ENCODE measurements at regions not wholly inside any gene's neighbourhood (a gene's known extent, or its start where the extent isn't known, plus 50 kb on each side); places are given as distances from the start of the nearest gene placed in this dataset.

DNA sequence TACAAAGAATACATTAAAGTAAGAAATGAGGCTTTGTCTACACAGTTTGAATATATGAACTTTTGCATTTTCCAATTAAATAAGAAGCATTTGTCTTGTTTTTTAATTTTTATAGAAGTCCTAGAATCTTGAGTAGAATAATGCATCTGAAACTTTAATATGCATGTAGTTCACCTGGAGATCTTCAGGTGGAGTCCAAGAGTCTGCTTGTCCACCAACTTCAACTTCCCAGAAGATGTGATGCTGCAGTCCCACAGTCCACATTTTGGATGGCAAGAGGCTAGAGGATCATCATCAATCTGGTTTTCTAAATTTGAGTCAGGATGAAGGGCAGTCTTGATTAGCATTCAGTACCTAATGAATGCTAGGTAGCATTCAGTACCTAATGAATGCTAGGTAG lies 357.6 kb upstream of the SOX2 start:
- Histone ChIP-seq H3K9me3 (ENCODE audit: control insufficient read depth in 2 of 2, insufficient read depth in 1 of 2, low read depth in 1 of 2, low read length in 1 of 2) (no peaks in the 10 kb centered on the region), H3K27me3 (ENCODE audit: control insufficient read depth in 3 of 3, insufficient read depth in 3 of 3, low read length in 3 of 3) (no peaks in the 10 kb centered on the region), H3K4me3 (ENCODE audit: low read depth in 1 of 3, low read length in 3 of 3) (no peak overlapping the region), H3K4me1 (ENCODE audit: control insufficient read depth in 3 of 3, insufficient read depth in 2 of 3, low read depth in 1 of 3, low read length in 2 of 3) (no peaks in the 10 kb centered on the region), H3K27ac (ENCODE audit: low read depth in 1 of 3, low read length in 2 of 3) (no peak overlapping the region), H3K36me3 (ENCODE audit: control insufficient read depth in 3 of 3, insufficient read depth in 2 of 3, low read depth in 1 of 3, low read length in 3 of 3) (no peaks in the 10 kb centered on the region)
- no peak for FAIRE-seq
- no peak for DNase-seq

- no peak overlapping the region for H3K4me3 ChIP-seq (ENCODE audit: low read depth in 1 of 3, low read length in 3 of 3)
- FAIRE-seq: no peak
- no peaks in the 10 kb centered on the region for H3K4me1 ChIP-seq (ENCODE audit: control insufficient read depth in 3 of 3, insufficient read depth in 2 of 3, low read depth in 1 of 3, low read length in 2 of 3)
- no peak for DNase-seq
- WGBS, 3 donors: 83 to 86% (median 85%) methylated on average over 5 of the region's 5 CpGs
- H3K9me3 ChIP-seq (ENCODE audit: control insufficient read depth in 2 of 2, insufficient read depth in 1 of 2, low read depth in 1 of 2, low read length in 1 of 2): no peaks in the 10 kb centered on the region
- H3K27ac ChIP-seq (ENCODE audit: low read depth in 1 of 3, low read length in 2 of 3): no peak overlapping the region
- H3K36me3 ChIP-seq (ENCODE audit: control insufficient read depth in 3 of 3, insufficient read depth in 2 of 3, low read depth in 1 of 3, low read length in 3 of 3): no peaks in the 10 kb centered on the region
- no peaks in the 10 kb centered on the region for H3K27me3 ChIP-seq (ENCODE audit: control insufficient read depth in 3 of 3, insufficient read depth in 3 of 3, low read length in 3 of 3)
Observed at GRCh38 chr3:181344331-181344730, 354.8 kb upstream of the DNAJC19 start.

DNA sequence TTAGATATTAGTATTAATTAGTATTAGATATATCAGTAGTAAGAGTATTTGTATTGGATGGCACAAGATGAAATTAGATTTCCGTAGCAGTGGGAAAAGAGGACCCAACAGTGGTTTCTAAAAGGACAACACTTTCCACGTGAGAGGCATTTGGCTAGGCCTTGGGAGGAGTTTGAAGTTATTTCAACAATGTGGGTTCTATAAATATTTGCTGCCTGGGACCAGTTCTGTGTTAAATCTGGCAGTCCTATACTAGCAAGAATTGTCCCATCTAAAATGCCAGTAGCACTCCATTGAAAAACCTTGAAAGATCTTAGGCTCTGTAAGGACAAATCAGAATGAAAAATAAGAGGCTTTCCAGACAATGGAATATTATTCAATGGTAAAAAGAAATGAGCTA lies 347.1 kb upstream of the DNAJC19 start:
- no peaks in the 10 kb centered on the region for H3K4me1 ChIP-seq (ENCODE audit: control insufficient read depth in 3 of 3, insufficient read depth in 2 of 3, low read depth in 1 of 3, low read length in 2 of 3)
- FAIRE-seq (no peak), DNase-seq (no peak)
- no peaks in the 10 kb centered on the region for H3K27me3 ChIP-seq (ENCODE audit: control insufficient read depth in 3 of 3, insufficient read depth in 3 of 3, low read length in 3 of 3)
- H3K36me3 ChIP-seq (ENCODE audit: control insufficient read depth in 3 of 3, insufficient read depth in 2 of 3, low read depth in 1 of 3, low read length in 3 of 3): no peaks in the 10 kb centered on the region
- no peaks in the 10 kb centered on the region for H3K9me3 ChIP-seq (ENCODE audit: control insufficient read depth in 2 of 2, insufficient read depth in 1 of 2, low read depth in 1 of 2, low read length in 1 of 2)
- WGBS, 3 donors: 52 to 56% (median 55%) methylated on average over 2 of the region's 2 CpGs
- H3K27ac ChIP-seq (ENCODE audit: low read depth in 1 of 3, low read length in 2 of 3): no peak overlapping the region
- H3K4me3 ChIP-seq (ENCODE audit: low read depth in 1 of 3, low read length in 3 of 3): no peak overlapping the region

DNA sequence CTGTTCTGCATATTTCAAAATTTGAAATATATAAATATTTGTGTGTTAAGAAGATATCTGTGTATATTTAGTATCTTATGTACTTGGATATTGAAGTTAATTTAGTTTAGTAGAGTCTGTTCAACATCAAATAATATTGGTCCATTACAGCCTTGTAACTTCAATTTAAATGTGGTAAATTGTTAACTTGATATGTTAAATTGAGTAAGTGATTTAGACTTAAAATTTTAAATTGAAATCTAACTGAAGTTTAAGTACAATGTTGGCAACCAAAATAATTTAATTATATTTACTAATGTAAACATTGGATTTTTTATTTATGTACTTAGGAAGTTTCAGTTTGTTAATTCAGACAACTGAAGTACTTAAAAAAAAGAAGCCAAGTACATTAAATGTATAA lies 343.9 kb upstream of the DNAJC19 start:
- Histone ChIP-seq H3K27ac (ENCODE audit: low read depth in 1 of 3, low read length in 2 of 3) (no peak overlapping the region), H3K4me3 (ENCODE audit: low read depth in 1 of 3, low read length in 3 of 3) (no peak overlapping the region), H3K4me1 (ENCODE audit: control insufficient read depth in 3 of 3, insufficient read depth in 2 of 3, low read depth in 1 of 3, low read length in 2 of 3) (no peaks in the 10 kb centered on the region), H3K27me3 (ENCODE audit: control insufficient read depth in 3 of 3, insufficient read depth in 3 of 3, low read length in 3 of 3) (no peaks in the 10 kb centered on the region), H3K9me3 (ENCODE audit: control insufficient read depth in 2 of 2, insufficient read depth in 1 of 2, low read depth in 1 of 2, low read length in 1 of 2) (no peaks in the 10 kb centered on the region), H3K36me3 (ENCODE audit: control insufficient read depth in 3 of 3, insufficient read depth in 2 of 3, low read depth in 1 of 3, low read length in 3 of 3) (no peaks in the 10 kb centered on the region)
- FAIRE-seq (no peak), DNase-seq (no peak)

GRCh38 chr3:181330821-181331563 lies 341.5 kb upstream of the DNAJC19 start:
- H3K27ac ChIP-seq (ENCODE audit: low read depth in 1 of 3, low read length in 2 of 3): no peak overlapping the region
- no peaks in the 10 kb centered on the region for H3K4me1 ChIP-seq (ENCODE audit: control insufficient read depth in 3 of 3, insufficient read depth in 2 of 3, low read depth in 1 of 3, low read length in 2 of 3)
- FAIRE-seq (no peak), DNase-seq (no peak)
- H3K36me3 ChIP-seq (ENCODE audit: control insufficient read depth in 3 of 3, insufficient read depth in 2 of 3, low read depth in 1 of 3, low read length in 3 of 3): no peaks in the 10 kb centered on the region
- whole genome bisulfite sequencing, 3 donors: 24 to 50% (median 41%) methylated on average over 5 of the region's 5 CpGs
- no peaks in the 10 kb centered on the region for H3K27me3 ChIP-seq (ENCODE audit: control insufficient read depth in 3 of 3, insufficient read depth in 3 of 3, low read length in 3 of 3)
- H3K4me3 ChIP-seq (ENCODE audit: low read depth in 1 of 3, low read length in 3 of 3): no peak overlapping the region
- no peaks in the 10 kb centered on the region for H3K9me3 ChIP-seq (ENCODE audit: control insufficient read depth in 2 of 2, insufficient read depth in 1 of 2, low read depth in 1 of 2, low read length in 1 of 2)

DNA sequence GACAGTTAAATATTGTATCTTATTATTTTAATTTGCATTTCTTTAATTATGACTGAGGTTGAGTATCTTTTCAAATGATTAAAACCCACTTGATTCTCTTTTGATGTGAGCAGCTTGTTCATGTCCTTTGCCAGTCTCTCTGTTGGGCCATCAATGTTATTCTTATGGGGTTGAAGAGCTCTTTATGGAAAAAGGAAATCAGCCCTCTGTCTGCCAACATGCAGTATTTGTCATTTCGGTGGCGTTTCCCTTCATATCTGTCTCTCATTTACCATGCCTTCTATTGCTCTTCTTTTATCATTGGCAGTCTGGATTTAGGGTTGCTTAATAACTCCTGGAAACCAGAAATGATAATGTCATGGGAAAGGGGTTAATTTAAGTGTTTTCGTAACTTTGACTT lies 340.7 kb upstream of the DNAJC19 start:
- Histone ChIP-seq H3K27ac (ENCODE audit: low read depth in 1 of 3, low read length in 2 of 3) (no peak overlapping the region), H3K4me1 (ENCODE audit: control insufficient read depth in 3 of 3, insufficient read depth in 2 of 3, low read depth in 1 of 3, low read length in 2 of 3) (no peaks in the 10 kb centered on the region), H3K4me3 (ENCODE audit: low read depth in 1 of 3, low read length in 3 of 3) (no peak overlapping the region), H3K27me3 (ENCODE audit: control insufficient read depth in 3 of 3, insufficient read depth in 3 of 3, low read length in 3 of 3) (no peaks in the 10 kb centered on the region), H3K9me3 (ENCODE audit: control insufficient read depth in 2 of 2, insufficient read depth in 1 of 2, low read depth in 1 of 2, low read length in 1 of 2) (no peaks in the 10 kb centered on the region), H3K36me3 (ENCODE audit: control insufficient read depth in 3 of 3, insufficient read depth in 2 of 3, low read depth in 1 of 3, low read length in 3 of 3) (no peaks in the 10 kb centered on the region)
- DNase-seq: no peak
- 37 to 64% (median 47%) methylated on average over 3 of the region's 3 CpGs for WGBS, 3 donors
- no peak for FAIRE-seq

- Histone ChIP-seq H3K4me1 (ENCODE audit: control insufficient read depth in 3 of 3, insufficient read depth in 2 of 3, low read depth in 1 of 3, low read length in 2 of 3) (no peaks in the 10 kb centered on the region), H3K27me3 (ENCODE audit: control insufficient read depth in 3 of 3, insufficient read depth in 3 of 3, low read length in 3 of 3) (no peaks in the 10 kb centered on the region), H3K27ac (ENCODE audit: low read depth in 1 of 3, low read length in 2 of 3) (no peak overlapping the region), H3K4me3 (ENCODE audit: low read depth in 1 of 3, low read length in 3 of 3) (no peak overlapping the region), H3K9me3 (ENCODE audit: control insufficient read depth in 2 of 2, insufficient read depth in 1 of 2, low read depth in 1 of 2, low read length in 1 of 2) (no peaks in the 10 kb centered on the region), H3K36me3 (ENCODE audit: control insufficient read depth in 3 of 3, insufficient read depth in 2 of 3, low read depth in 1 of 3, low read length in 3 of 3) (no peaks in the 10 kb centered on the region)
- DNase-seq (peak in 1 of 2 donors; percentile 4), FAIRE-seq (no peak)
- 8 to 39% (median 20%) methylated on average over 2 of the region's 2 CpGs for WGBS, 3 donors
Observed at GRCh38 chr3:181329024-181329423, 339.5 kb upstream of the DNAJC19 start.

GRCh38 chr3:181328346-181328745 lies 338.8 kb upstream of the DNAJC19 start:
- DNase-seq (no peak), FAIRE-seq (no peak)
- H3K4me3 ChIP-seq (ENCODE audit: low read depth in 1 of 3, low read length in 3 of 3): no peak overlapping the region
- H3K27me3 ChIP-seq (ENCODE audit: control insufficient read depth in 3 of 3, insufficient read depth in 3 of 3, low read length in 3 of 3): no peaks in the 10 kb centered on the region
- H3K36me3 ChIP-seq (ENCODE audit: control insufficient read depth in 3 of 3, insufficient read depth in 2 of 3, low read depth in 1 of 3, low read length in 3 of 3): no peaks in the 10 kb centered on the region
- H3K9me3 ChIP-seq (ENCODE audit: control insufficient read depth in 2 of 2, insufficient read depth in 1 of 2, low read depth in 1 of 2, low read length in 1 of 2): no peaks in the 10 kb centered on the region
- 18 to 52% (median 34%) methylated on average over 5 of the region's 5 CpGs for WGBS, 3 donors
- H3K27ac ChIP-seq (ENCODE audit: low read depth in 1 of 3, low read length in 2 of 3): no peak overlapping the region
- no peaks in the 10 kb centered on the region for H3K4me1 ChIP-seq (ENCODE audit: control insufficient read depth in 3 of 3, insufficient read depth in 2 of 3, low read depth in 1 of 3, low read length in 2 of 3)

- DNase-seq (no peak), FAIRE-seq (no peak)
- no peaks in the 10 kb centered on the region for H3K4me1 ChIP-seq (ENCODE audit: control insufficient read depth in 3 of 3, insufficient read depth in 2 of 3, low read depth in 1 of 3, low read length in 2 of 3)
- no peaks in the 10 kb centered on the region for H3K27me3 ChIP-seq (ENCODE audit: control insufficient read depth in 3 of 3, insufficient read depth in 3 of 3, low read length in 3 of 3)
- no peak overlapping the region for H3K27ac ChIP-seq (ENCODE audit: low read depth in 1 of 3, low read length in 2 of 3)
- no peaks in the 10 kb centered on the region for H3K36me3 ChIP-seq (ENCODE audit: control insufficient read depth in 3 of 3, insufficient read depth in 2 of 3, low read depth in 1 of 3, low read length in 3 of 3)
- 18 to 33% (median 33%) methylated on average over 4 of the region's 4 CpGs for WGBS, 3 donors
- H3K9me3 ChIP-seq (ENCODE audit: control insufficient read depth in 2 of 2, insufficient read depth in 1 of 2, low read depth in 1 of 2, low read length in 1 of 2): no peaks in the 10 kb centered on the region
- H3K4me3 ChIP-seq (ENCODE audit: low read depth in 1 of 3, low read length in 3 of 3): no peak overlapping the region
Observed at GRCh38 chr3:181327349-181327748, 337.8 kb upstream of the DNAJC19 start.
